Calu3 (cell line): ENCODE measurements at regions not wholly inside any gene's neighbourhood (a gene's known extent, or its start where the extent isn't known, plus 50 kb on each side); places are given as distances from the start of the nearest gene placed in this dataset.

ENCODE experiments used
- BruUV-seq: library from RNA; stranded (reverse); fragments of 400-500 nt; replicated peaks from 2 replicates; lab custom pipeline; 2021; lab: Mats Ljungman, UMichigan
- CTCF ChIA-PET: fragments of 300-600 bp; sonication (Branson Sonifier 250); formaldehyde crosslinking; loops from one replicate; lab custom pipeline; 2022; ENCODE audit warnings: antibody characterized with exemption; lab: Charles Lee
- DNase-seq: peaks from one replicate; pipeline ENCODE4 v3.0.0; 2022
- H3K27ac Mint-ChIP-seq: one replicate; pipeline ENCODE4 v1.8.0; 2022; ENCODE audit warnings: mixed read lengths; ENCODE audit not compliant: unreplicated experiment
- H3K27me3 Mint-ChIP-seq: one replicate; pipeline ENCODE4 v1.8.0; 2022; ENCODE audit warnings: mixed read lengths; ENCODE audit not compliant: unreplicated experiment
- H3K36me3 Mint-ChIP-seq: one replicate; pipeline ENCODE4 v1.8.0; 2022; ENCODE audit warnings: mild to moderate bottlenecking, moderate library complexity, mixed read lengths; ENCODE audit not compliant: insufficient read depth, unreplicated experiment
- H3K4me1 Mint-ChIP-seq: one replicate; pipeline ENCODE4 v1.8.0; 2022; ENCODE audit warnings: mild to moderate bottlenecking, low read depth, mixed read lengths; ENCODE audit not compliant: unreplicated experiment
- H3K4me3 Mint-ChIP-seq: one replicate; pipeline ENCODE4 v1.8.0; 2022; ENCODE audit warnings: mild to moderate bottlenecking, low read depth, moderate library complexity, mixed read lengths; ENCODE audit not compliant: unreplicated experiment
- H3K9me3 Mint-ChIP-seq: one replicate; pipeline ENCODE4 v1.8.0; 2022; ENCODE audit warnings: low read depth, mixed read lengths; ENCODE audit not compliant: unreplicated experiment
- CTCF ChIP-seq: fragments of 200-600 bp; IDR thresholded peaks from one replicate; pipeline ENCODE4 v1.8.0; 2022; ENCODE audit warnings: antibody characterized with exemption; ENCODE audit not compliant: unreplicated experiment
- intact Hi-C: fragments of 100-400 bp; cut with micrococcal nuclease; formaldehyde crosslinking; loops from one replicate; pipeline ENCODE4 v1.10.0; 2022; ENCODE audit not compliant: unreplicated experiment

GRCh38 chr4:18343581-18343980 lies 322.0 kb upstream of the LCORL start:
- intact Hi-C loops: no loop called here
- DNase-seq: no peak
- Mint-ChIP-seq H3K9me3 (peaks cover 16% of the 10 kb centered on the region), H3K36me3 (no peaks in the 10 kb centered on the region), H3K27ac (no peak overlapping the region), H3K4me3 (no peak overlapping the region), H3K4me1 (no peaks in the 10 kb centered on the region), H3K27me3 (no peaks in the 10 kb centered on the region)
- no TSS peak for BruUV-seq
- CTCF ChIA-PET: no interaction called here
- no peak for TF ChIP-seq CTCF

- no peak for DNase-seq
- intact Hi-C loops: no loop called here
- Mint-ChIP-seq H3K27me3 (no peaks in the 10 kb centered on the region), H3K27ac (no peak overlapping the region), H3K4me1 (no peaks in the 10 kb centered on the region), H3K9me3 (peaks cover 18% of the 10 kb centered on the region), H3K36me3 (no peaks in the 10 kb centered on the region), H3K4me3 (no peak overlapping the region)
- no TSS peak for BruUV-seq
- CTCF ChIA-PET: no interaction called here
- no peak for TF ChIP-seq CTCF
These were observed 321.3 kb upstream of the LCORL start for GRCh38 chr4:18342847-18343246.

- intact Hi-C loops: no loop called here
- Mint-ChIP-seq H3K36me3 (no peaks in the 10 kb centered on the region), H3K9me3 (no peaks in the 10 kb centered on the region), H3K27ac (no peak overlapping the region), H3K27me3 (no peaks in the 10 kb centered on the region), H3K4me1 (no peaks in the 10 kb centered on the region), H3K4me3 (no peak overlapping the region)
- DNase-seq: no peak
- TF ChIP-seq CTCF: no peak
- no TSS peak for BruUV-seq
- CTCF ChIA-PET: no interaction called here
These were observed 300.5 kb upstream of the LCORL start for GRCh38 chr4:18321956-18322530.

GRCh38 chr4:18319431-18319830 lies 297.9 kb upstream of the LCORL start:
- no peaks in the 10 kb centered on the region for H3K36me3 Mint-ChIP-seq

More at GRCh38 chr4:18319431-18319830, 297.9 kb upstream of the LCORL start:
- no peaks in the 10 kb centered on the region for H3K27me3 Mint-ChIP-seq
- H3K27ac Mint-ChIP-seq: no peak overlapping the region
- no TSS peak for BruUV-seq
- no peak for DNase-seq
- H3K9me3 Mint-ChIP-seq: peaks cover 5% of the 10 kb centered on the region
- H3K4me3 Mint-ChIP-seq: no peak overlapping the region
- intact Hi-C loops: no loop called here
- no peak for TF ChIP-seq CTCF
- CTCF ChIA-PET: no interaction called here
- no peaks in the 10 kb centered on the region for H3K4me1 Mint-ChIP-seq
